ENCODE measurements at regions not wholly inside any gene's neighbourhood (a gene's known extent, or its start where the extent isn't known, plus 50 kb on each side); places are given as distances from the start of the nearest gene placed in this dataset.
A peak's percentile ranks its signal among the peaks of the same experiment; 100 is the strongest.

DNA sequence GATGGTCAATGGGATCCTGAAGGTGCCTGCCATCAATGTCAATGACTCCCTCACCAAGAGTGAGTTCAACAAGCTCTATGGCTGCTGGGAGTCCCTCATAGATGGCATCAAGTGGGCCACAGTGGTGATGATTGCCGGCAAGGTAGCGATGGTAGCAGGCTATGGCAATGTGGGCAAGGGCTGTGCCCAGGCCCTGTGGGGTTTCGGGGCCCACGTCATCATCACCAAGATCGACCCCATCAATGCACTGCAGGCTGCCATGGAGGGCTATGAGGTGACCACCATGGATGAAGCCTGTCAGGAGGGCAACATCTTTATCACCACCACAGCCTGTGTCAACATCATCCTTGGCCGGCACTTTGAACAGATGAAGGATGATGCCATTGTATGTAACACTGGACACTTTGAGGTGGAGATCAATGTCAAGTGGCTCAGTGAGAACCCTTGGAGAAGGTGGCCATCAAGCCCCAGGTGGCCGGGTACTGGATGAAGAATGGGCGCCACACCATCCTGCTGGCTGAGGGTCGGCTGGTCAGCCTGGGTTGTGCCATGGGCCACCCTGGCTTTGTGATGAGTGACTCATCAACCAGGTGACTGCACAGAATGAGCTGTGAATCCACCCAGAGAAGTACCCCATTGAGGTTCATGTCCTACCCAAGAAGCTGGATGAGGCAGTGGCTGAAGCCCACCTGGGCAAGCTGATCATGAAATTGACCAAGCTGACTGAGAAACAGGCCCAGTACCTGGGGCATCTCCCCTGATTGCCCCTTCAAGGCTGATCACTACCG is 63.0 kb upstream of the ANTXRL start:
- TF ChIP-seq, protein P1, sequence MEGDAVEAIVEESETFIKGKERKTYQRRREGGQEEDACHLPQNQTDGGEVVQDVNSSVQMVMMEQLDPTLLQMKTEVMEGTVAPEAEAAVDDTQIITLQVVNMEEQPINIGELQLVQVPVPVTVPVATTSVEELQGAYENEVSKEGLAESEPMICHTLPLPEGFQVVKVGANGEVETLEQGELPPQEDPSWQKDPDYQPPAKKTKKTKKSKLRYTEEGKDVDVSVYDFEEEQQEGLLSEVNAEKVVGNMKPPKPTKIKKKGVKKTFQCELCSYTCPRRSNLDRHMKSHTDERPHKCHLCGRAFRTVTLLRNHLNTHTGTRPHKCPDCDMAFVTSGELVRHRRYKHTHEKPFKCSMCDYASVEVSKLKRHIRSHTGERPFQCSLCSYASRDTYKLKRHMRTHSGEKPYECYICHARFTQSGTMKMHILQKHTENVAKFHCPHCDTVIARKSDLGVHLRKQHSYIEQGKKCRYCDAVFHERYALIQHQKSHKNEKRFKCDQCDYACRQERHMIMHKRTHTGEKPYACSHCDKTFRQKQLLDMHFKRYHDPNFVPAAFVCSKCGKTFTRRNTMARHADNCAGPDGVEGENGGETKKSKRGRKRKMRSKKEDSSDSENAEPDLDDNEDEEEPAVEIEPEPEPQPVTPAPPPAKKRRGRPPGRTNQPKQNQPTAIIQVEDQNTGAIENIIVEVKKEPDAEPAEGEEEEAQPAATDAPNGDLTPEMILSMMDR (conservative IDR thresholded peaks at IDR 0.05): no peak
- H3K27ac ChIP-seq: no peak overlapping the region

DNA sequence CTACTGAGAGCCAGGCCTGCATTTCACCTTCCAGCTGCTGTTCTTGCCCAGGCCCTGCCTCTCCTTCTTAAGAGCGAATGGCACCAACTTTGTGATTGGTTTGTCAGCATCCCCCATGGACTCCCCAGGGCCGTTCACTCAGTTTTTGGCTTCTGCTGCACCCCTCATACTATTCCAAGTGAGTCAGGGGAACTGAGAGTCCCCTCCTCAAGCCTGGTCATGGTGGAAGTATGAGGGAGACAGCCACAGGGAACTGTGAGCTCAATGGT is 62.4 kb upstream of the ANTXRL start:
- no peak overlapping the region for H3K27ac ChIP-seq
- TF ChIP-seq, protein P1 (conservative IDR thresholded peaks at IDR 0.05): no peak

DNA sequence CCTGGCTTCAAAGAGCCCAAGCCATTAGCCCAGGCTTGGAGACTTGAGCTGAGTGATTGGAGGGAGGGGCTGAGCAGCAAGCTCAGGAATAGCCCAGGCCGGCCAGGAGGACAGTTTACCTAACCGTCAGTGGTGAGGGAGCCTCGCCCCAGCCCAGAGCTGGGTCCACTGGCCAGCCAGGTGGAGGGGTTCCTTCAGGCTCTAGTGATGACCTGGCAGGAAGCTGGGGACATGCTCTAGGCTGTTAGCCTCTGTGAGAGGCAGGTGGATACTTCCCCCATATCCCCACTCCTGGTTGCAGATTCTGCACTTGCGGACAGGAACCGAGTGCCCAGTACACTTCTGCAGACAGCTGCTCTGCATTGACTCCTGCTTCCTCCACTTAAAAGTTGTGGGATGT is 61.2 kb upstream of the ANTXRL start:
- no peak overlapping the region for H3K27ac ChIP-seq
- TF ChIP-seq, protein P1 (conservative IDR thresholded peaks at IDR 0.05): no peak

DNA sequence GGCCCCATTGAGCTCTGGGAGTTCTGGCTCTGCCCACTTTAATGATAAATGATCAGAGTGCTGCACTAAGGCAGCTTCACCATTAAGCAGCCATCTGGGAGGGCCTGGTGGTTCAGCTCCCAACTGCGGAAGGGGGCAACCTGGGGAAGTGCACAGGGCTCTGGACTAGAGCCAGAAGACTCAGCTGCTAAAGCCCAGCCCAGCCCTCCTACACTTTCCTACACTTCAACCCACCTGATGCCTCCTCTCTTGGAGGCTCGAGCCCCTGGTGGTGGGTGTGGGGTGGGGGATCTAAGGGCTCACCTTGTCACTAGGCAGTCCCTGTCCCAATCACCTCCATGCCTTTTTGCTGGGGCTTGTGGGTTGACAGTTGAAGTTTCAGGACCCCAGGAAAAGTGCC is 60.6 kb upstream of the ANTXRL start:
- no peak overlapping the region for H3K27ac ChIP-seq
- TF ChIP-seq, protein P1 (conservative IDR thresholded peaks at IDR 0.05): no peak

DNA sequence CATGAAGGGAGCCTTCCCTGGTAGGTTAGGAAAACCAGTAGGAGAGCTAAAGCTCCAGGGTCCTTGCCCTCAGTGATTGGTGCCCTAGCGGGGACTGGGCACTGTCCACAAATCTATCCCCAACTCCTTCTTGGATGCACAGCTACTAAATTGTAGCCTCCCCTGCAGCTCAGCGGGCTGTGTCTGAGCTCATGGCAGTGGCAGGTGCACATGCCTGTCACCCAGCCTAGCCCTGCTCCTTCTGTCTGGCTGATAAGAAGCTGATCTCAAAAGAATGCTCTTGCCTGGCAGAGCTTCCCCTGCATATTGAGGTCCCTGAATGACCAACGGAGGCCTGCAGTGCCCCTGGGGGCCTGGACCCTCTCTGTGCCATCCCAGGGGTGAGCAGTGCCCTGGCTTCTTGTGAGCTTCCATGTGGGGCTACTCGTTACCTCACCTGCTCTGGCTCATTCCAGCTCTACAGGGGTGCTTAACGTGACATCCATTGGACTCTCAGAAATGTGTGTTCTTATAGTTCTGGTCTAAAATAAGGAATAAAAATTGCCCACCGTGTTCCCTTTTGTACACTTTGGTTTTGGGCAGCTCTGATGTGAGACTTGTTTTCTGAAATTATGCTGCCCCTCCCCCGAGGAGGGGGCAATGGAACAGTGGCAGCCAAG is 59.8 kb upstream of the ANTXRL start:
- TF ChIP-seq, protein P1 (conservative IDR thresholded peaks at IDR 0.05): no peak
- H3K27ac ChIP-seq: no peak overlapping the region

DNA sequence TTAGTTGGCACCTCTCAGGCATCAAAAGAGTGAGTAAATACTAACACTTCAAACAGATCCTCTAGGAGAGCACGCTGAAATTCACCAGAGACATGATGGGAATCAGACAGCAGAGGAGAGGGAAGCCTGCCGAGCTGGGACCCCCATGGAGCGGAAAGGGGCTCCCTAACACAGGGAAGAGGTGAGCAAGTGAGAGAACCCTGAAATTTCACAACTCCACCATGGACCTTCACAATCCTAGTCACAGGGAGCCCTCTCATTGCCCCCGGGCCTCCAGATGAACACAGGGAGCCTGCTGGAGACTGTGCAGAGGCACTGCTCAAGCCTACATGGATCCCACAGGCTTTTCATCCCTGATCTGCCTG is 59.2 kb upstream of the ANTXRL start:
- TF ChIP-seq, protein P1 (conservative IDR thresholded peaks at IDR 0.05): no peak
- peak overlapping the region; percentile 27; the same call in 1 of the 2 replicates for H3K27ac ChIP-seq

DNA sequence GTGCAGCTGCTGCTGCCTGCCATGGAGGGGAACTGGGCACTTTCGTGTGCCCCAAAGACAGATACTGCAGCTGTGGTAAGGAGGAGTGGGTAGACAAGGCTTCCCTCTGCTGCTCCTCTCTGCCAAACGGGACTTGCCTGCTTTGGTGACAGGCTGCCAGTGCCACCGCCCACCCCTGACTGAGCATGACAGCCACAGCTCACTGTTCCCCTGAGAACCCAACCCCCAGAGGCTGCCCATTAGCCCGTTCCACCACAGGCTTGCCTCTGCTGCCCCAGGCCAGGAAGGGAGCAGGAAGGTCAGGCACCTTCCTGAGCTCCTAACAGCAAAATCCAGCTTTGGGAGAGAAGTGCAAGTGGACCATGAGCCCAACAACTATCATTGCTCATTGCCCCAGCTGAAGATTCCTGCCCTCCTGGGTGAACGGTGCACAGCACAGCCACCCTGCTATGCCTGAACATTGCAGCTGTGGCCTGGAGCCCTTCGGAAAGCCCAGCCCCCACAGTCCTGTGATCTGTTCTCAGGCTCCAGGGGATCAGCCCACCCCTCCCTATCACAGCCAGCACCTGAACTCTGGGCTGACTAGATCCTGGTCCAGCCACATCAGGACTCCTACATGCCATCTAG is 58.7 kb upstream of the ANTXRL start:
- TF ChIP-seq, protein P1 (conservative IDR thresholded peaks at IDR 0.05): no peak

More for the DNA sequence above, 58.7 kb upstream of the ANTXRL start:
- H3K27ac ChIP-seq: peak overlapping the region; percentile 27; the same call in 1 of the 2 replicates

All from VCaP (cell line).